WI38 (cell line): ENCODE measurements at regions not wholly inside any gene's neighbourhood (a gene's known extent, or its start where the extent isn't known, plus 50 kb on each side); places are given as distances from the start of the nearest gene placed in this dataset.

Experiments
- H3K4me3 ChIP-seq: 2 replicates; pipeline ENCODE4 v1.5.1; 2011; ENCODE audit warnings: low read depth, mild to moderate bottlenecking, control low read depth, low read length
- TF ChIP-seq, protein P1 (sequence below): IDR thresholded peaks from 2 replicates; pipeline ENCODE4 v1.5.1; 2012; ENCODE audit warnings: low read depth, mild to moderate bottlenecking, control low read depth, low read length

DNA sequence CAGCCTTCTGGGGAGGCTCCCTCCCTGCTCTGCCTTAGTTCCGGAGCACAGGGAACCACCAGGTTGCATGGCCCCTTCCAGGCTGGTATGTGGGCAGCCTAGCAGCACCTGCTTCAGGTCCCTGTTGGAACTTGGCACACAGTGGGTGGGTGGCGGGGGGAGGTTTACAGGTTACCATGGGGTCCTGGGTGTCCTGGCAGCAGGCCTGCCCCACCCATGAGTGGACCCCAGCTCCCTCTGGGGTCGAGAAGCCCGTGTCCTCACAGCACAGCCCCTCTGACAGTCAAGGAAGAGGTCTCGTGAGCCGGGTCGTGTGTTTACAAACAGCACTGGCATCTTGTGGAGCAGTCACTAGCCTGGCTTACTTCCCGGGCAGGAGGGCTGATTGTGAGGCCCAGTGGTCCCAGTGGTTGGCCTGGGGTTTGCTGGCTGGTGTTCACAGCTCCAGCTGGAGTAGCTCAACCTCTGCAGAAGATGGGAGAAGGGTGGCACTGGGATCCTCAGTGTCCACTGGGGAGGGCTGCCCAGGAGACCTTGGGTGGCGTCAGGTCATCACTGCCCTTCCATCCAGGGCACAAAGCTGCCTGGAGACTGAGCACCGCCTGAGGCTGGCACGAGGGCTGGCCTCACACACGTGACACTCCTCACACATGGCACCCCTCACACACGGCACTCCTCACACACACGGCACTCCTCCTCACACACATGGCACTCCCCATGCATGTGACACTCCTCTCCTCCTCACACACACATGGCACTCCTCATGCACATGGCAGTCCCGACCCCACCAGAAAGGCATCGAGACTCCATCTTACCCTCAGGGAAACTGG, 100.9 kb downstream of the RIPK4 start:
- no peak overlapping the region for H3K4me3 ChIP-seq
- TF ChIP-seq, protein P1, sequence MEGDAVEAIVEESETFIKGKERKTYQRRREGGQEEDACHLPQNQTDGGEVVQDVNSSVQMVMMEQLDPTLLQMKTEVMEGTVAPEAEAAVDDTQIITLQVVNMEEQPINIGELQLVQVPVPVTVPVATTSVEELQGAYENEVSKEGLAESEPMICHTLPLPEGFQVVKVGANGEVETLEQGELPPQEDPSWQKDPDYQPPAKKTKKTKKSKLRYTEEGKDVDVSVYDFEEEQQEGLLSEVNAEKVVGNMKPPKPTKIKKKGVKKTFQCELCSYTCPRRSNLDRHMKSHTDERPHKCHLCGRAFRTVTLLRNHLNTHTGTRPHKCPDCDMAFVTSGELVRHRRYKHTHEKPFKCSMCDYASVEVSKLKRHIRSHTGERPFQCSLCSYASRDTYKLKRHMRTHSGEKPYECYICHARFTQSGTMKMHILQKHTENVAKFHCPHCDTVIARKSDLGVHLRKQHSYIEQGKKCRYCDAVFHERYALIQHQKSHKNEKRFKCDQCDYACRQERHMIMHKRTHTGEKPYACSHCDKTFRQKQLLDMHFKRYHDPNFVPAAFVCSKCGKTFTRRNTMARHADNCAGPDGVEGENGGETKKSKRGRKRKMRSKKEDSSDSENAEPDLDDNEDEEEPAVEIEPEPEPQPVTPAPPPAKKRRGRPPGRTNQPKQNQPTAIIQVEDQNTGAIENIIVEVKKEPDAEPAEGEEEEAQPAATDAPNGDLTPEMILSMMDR: no peak

DNA sequence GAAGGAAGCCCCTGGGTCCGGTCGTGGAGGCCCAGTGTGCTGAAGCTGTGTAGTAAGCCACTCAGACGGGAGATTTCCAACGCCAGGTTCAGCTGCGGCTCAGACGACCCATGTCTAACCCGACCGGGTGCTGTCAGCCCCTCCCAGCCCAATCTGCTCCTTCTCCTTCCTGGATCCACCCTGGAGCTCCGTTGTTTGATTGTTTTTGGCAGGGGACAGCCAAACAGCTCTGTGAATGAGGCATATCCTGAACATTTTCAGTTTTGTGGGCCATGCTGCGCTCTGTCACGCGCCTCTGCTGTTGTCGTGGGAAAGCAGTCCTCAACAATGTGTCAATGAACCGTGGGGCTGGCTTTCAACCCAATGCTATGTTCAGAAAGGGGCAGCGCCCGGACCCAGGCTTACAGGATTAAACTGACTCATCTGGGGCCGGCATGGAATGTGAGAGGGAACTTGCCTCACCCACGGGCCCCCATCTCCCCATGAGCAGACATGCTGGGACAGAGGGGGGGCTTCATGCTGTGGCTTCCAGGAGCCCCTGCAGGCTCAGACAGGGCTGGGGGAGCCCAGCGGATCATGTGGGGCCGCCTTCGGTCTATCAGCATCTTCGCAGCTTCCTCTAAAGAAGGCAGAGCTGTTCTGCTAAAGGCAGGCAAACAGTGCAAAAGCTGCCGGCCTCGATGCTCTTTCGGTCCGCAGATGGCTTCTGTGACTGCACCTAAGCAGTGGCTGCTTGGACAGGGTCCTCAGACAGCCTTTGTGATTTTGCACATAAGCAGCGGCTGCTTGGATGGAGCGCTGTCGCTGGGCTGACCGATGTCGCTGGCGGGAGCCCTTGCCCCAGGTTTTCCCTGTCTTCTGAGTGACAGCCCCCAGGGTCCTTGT, 101.7 kb downstream of the RIPK4 start:
- no peak overlapping the region for H3K4me3 ChIP-seq
- TF ChIP-seq, protein P1: no peak

DNA sequence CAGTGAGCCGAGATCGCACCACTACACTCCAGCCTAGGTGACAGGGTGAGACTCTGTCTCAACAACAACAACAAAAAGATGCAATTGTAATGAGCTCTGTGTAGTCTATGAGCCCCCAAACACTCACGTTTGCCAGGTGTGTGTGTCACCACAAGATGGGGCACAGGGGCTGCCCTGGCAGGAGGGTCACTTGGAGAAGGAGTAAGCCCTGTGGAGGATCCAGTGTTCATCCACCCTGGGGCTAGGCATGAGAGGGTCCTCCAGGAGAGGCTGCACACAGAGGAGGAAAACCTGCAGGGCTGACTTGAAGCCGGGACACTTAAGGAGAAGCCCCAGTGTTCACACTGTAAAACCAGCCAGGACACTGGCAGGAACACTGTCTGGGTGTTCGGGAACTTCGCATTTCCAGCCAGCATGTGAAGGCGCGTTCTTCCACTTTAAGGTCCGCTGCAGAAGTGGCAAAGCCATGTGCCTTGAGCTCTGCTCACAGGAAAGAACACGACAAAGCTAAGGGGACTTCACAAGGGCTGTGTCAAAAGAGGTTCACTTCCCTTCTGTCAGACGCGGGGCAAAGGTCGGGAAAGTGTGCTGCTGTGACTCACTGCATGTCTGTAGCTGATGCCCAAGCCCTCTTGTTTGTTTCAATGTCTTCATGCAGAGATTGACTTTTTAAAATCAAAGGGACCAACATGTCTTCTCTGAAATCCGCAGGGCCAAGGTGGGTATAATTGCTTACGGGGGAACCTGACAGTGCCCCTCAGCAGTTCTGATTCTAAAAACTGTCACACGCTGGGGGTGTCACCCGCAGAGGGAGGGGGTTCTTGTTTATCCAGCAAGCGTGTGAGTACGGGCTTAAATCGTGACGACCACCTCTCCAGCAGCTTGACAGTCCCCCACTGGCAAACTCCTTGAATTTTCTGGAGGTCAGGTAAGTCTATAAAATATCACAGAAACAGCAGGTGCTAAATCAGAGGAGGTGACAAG, 102.8 kb downstream of the RIPK4 start:
- no peak overlapping the region for H3K4me3 ChIP-seq
- TF ChIP-seq, protein P1: no peak

DNA sequence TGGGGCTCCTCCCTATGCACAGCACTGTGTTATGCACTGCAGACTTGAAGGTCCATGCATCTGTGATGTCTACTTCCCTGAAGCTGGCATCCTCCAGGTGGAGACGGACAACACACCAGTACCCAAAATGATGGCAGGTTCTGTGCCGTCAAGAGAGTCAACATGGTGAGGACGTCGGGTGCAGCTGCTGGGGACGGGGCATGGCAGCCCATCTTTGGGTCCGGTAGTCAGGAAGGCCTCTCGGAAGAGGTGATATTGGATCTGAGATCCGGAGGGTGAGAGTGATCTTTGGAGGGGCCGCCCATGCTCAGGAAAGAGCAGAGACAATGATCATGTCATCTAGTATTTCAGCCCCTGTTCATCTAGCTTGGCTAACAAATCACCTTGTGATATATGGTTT, 104.1 kb downstream of the RIPK4 start:
- TF ChIP-seq, protein P1: no peak
- no peak overlapping the region for H3K4me3 ChIP-seq

DNA sequence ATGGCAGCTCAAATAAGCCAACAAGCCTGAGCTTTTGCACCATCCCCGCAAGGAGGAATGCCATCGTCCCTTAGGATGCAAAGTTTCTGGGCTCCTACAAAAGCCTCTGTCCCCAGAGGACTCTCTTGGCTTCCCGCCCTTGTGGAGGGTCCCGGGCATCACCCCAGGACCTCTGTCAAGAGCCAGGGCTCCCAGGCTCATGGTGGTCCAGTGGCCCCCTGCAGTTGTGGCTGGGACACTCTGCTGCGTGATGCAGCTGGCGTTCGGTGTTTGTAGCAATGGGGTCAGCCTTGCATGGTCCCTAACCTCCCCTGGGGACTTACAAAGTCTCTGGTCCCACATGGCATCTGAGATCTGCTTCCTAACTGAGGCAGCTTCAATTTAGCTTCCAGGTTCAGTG, 104.7 kb downstream of the RIPK4 start:
- TF ChIP-seq, protein P1: no peak
- H3K4me3 ChIP-seq: no peak overlapping the region

DNA sequence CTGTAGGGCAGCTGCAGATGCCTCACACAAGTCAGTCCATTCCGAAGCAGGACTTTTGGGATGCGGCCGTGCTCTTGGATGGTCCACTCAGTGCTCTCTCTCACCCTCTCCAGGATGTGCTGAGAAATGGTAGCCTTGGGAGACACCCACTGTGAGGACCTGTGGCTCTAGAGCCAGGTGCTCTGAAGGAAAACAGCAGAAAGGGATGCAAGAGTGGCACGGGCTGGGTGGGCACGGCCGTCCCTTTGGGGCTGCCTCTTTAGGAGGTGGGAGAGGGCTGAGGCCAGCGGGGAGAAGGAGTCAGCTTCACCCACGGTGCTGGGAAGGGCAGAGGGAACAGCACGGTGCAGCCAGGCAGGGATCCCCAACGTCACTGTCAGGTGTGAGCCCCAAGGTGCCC, 106.1 kb downstream of the RIPK4 start:
- TF ChIP-seq, protein P1: no peak
- no peak overlapping the region for H3K4me3 ChIP-seq
